KMS-11 (cell line): ENCODE measurements at regions not wholly inside any gene's neighbourhood (a gene's known extent, or its start where the extent isn't known, plus 50 kb on each side); places are given as distances from the start of the nearest gene placed in this dataset.

Experiments
- H2AFZ ChIP-seq: fragments of 200-600 bp; sonication (generic); 2 replicates; pipeline ENCODE4 v1.6.1; 2016; ENCODE audit warnings: antibody characterized with exemption, mixed run types, low read depth
- H3K27ac ChIP-seq: fragments of 200-600 bp; sonication (generic); 2 replicates; pipeline ENCODE4 v1.6.1; 2016; ENCODE audit warnings: mild to moderate bottlenecking, mixed run types
- H3K27me3 ChIP-seq: fragments of 200-600 bp; sonication (generic); 2 replicates; pipeline ENCODE4 v1.6.1; 2017; ENCODE audit warnings: mild to moderate bottlenecking, low read depth, mixed run types, moderate library complexity; ENCODE audit not compliant: insufficient read depth
- H3K36me3 ChIP-seq: fragments of 200-600 bp; sonication (generic); 2 replicates; pipeline ENCODE4 v1.6.1; 2017; ENCODE audit warnings: mild to moderate bottlenecking, mixed run types; ENCODE audit not compliant: insufficient read depth
- H3K4me1 ChIP-seq: fragments of 200-600 bp; sonication (generic); 2 replicates; pipeline ENCODE4 v1.6.1; 2016; ENCODE audit warnings: mild to moderate bottlenecking, low read depth, mixed run types; ENCODE audit not compliant: poor library complexity, severe bottlenecking
- H3K4me2 ChIP-seq: fragments of 200-600 bp; sonication (generic); 2 replicates; pipeline ENCODE4 v1.7.0; 2016; ENCODE audit warnings: mild to moderate bottlenecking, mixed run types
- H3K4me3 ChIP-seq: fragments of 200-600 bp; sonication (generic); IDR thresholded peaks from 2 replicates; pipeline ENCODE4 v1.6.1; 2017; ENCODE audit warnings: low read depth, low read length, mixed read lengths; ENCODE audit not compliant: insufficient read depth
- H3K79me2 ChIP-seq: fragments of 200-600 bp; sonication (generic); 2 replicates; pipeline ENCODE4 v1.6.1; 2016; ENCODE audit warnings: low read depth, mixed run types; ENCODE audit not compliant: insufficient read depth
- H3K9ac ChIP-seq: fragments of 200-600 bp; sonication (generic); 2 replicates; pipeline ENCODE4 v1.6.1; 2016; ENCODE audit warnings: mild to moderate bottlenecking, mixed run types
- H4K20me1 ChIP-seq: fragments of 200-600 bp; sonication (generic); 2 replicates; pipeline ENCODE4 v1.6.1; 2016; ENCODE audit warnings: mild to moderate bottlenecking, mixed run types; ENCODE audit not compliant: insufficient read depth
- CTCF ChIP-seq: fragments of 200-600 bp; sonication (generic); conservative IDR thresholded peaks from 2 replicates; pipeline ENCODE4 v1.6.1; 2017; ENCODE audit warnings: low read depth, mild to moderate bottlenecking, antibody characterized with exemption, low read length, moderate library complexity, mixed read lengths

- no peaks in the 10 kb centered on the region for H3K79me2 ChIP-seq
- H4K20me1 ChIP-seq, result no peaks in the 10 kb centered on the region
- H3K4me1 ChIP-seq, result peaks cover 4% of the 10 kb centered on the region
- no peak overlapping the region for H3K9ac ChIP-seq
- H3K4me3 ChIP-seq, result no peak overlapping the region
- no peak for TF ChIP-seq CTCF
- no peak overlapping the region for H3K27ac ChIP-seq
- H2AFZ ChIP-seq, result no peak overlapping the region
- no peaks in the 10 kb centered on the region for H3K27me3 ChIP-seq
- no peaks in the 10 kb centered on the region for H3K36me3 ChIP-seq
- no peak overlapping the region for H3K4me2 ChIP-seq
Observed at GRCh38 chrX:25618248-25618647, 519.9 kb upstream of the MAGEB18 start.

- no peak overlapping the region for H3K4me2 ChIP-seq
- no peaks in the 10 kb centered on the region for H4K20me1 ChIP-seq
- H3K79me2 ChIP-seq, result no peaks in the 10 kb centered on the region
- no peak overlapping the region for H3K9ac ChIP-seq
- no peaks in the 10 kb centered on the region for H3K27me3 ChIP-seq
- no peak overlapping the region for H3K4me3 ChIP-seq
- H3K27ac ChIP-seq, result no peak overlapping the region
- no peak overlapping the region for H2AFZ ChIP-seq
- no peaks in the 10 kb centered on the region for H3K36me3 ChIP-seq
- no peak for TF ChIP-seq CTCF
- H3K4me1 ChIP-seq, result peaks cover 18% of the 10 kb centered on the region
Observed at GRCh38 chrX:25640276-25640675, 497.9 kb upstream of the MAGEB18 start.

DNA sequence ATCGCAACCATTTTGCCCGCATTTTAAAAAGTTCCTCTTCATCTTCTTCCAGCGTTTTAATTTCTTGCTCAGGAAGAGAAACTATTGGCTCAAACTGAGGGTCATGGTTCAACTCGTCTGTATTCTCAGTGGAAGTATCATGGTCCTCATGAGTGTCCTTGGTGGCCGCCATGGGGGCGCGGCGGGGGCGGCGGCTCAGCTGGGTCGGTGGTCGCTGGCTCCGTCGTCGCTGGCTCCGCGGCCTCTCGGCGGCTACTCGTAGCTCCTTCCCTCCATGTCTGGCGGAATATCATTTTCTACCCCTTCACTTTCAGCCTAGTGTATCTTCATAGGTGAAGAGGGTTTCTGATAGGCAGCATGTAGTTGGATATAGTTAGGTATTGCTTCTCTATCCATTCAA, 492.0 kb upstream of the MAGEB18 start:
- Histone ChIP-seq H3K9ac (no peak overlapping the region), H4K20me1 (no peaks in the 10 kb centered on the region), H3K4me2 (no peak overlapping the region), H3K27ac (no peak overlapping the region), H3K27me3 (no peaks in the 10 kb centered on the region), H3K79me2 (no peaks in the 10 kb centered on the region), H2AFZ (no peak overlapping the region), H3K4me3 (no peak overlapping the region), H3K36me3 (no peaks in the 10 kb centered on the region), H3K4me1 (no peaks in the 10 kb centered on the region)
- TF ChIP-seq CTCF, result no peak

DNA sequence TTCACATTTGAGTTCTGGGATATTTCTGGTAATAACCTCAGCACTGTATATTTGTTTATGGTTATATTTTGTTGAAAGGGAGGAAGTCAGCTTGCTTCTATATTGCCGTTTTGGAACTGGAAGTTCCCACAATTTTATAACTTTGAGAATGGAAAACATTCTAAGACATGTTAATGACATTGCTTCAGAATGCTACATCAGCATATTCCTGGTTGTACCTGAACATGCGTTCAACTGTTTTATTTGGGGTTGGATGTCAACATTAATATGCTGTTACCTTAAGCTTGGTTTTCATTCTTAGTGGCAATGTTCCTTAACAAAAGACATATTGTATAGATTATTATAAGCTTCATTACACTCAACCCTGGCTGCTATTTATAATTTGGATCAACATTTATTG, 489.4 kb upstream of the MAGEB18 start:
- no peaks in the 10 kb centered on the region for H3K79me2 ChIP-seq
- no peaks in the 10 kb centered on the region for H3K36me3 ChIP-seq
- H3K4me3 ChIP-seq, result no peak overlapping the region
- H3K9ac ChIP-seq, result no peak overlapping the region
- H3K27ac ChIP-seq, result no peak overlapping the region
- no peak overlapping the region for H3K4me2 ChIP-seq
- H3K27me3 ChIP-seq, result no peaks in the 10 kb centered on the region
- TF ChIP-seq CTCF, result no peak
- no peaks in the 10 kb centered on the region for H4K20me1 ChIP-seq
- H3K4me1 ChIP-seq, result no peaks in the 10 kb centered on the region
- H2AFZ ChIP-seq, result no peak overlapping the region
